ENCODE measurements at regions not wholly inside any gene's neighbourhood (a gene's known extent, or its start where the extent isn't known, plus 50 kb on each side); places are given as distances from the start of the nearest gene placed in this dataset.

DNA sequence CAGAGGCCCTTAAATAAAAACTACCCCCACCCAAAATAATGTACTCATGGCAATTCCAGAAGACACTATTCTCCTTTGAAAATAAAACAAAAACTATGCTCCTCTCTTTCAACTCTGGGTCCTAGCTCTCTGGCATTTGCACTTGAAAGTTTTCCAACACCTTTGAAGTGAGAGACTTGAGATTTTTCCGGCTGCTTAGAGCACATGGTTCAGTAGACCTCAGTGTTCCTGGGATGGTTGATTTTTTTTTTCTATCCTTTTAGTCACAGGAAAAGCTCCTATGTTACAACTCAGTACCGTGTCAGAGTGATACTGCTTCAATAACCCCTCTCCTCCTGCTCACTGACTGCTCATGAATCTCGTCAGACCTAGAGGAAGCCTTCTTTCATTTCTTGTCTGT lies 118.3 kb upstream of the TUSC7 start:
- TF ChIP-seq CTCF (IDR thresholded peaks at IDR 0.05) (no peak), POLR2A (IDR thresholded peaks at IDR 0.05) (no peak)
